CD4-positive, alpha-beta T cell treated with Interleukin-1 beta for 1 hour (primary cell): ENCODE measurements at regions not wholly inside any gene's neighbourhood (a gene's known extent, or its start where the extent isn't known, plus 50 kb on each side); places are given as distances from the start of the nearest gene placed in this dataset.
"Not testable (repeated sequence)": the region's sequence is repeated elsewhere in the genome, so short reads cannot be mapped to it uniquely, and the experiment has no call there.

Experiments
- DNase-seq, 2 donors: peaks; one replicate each; pipeline ENCODE4 v3.0.0-alpha.2; 2020 to 2022

GRCh38 chr14:86430853-86431252 lies 900.9 kb downstream of the FLRT2 start:
- DNase-seq, result no peak

- no peak for DNase-seq
Measured at GRCh38 chr14:86423214-86423613, 893.3 kb downstream of the FLRT2 start.

DNA sequence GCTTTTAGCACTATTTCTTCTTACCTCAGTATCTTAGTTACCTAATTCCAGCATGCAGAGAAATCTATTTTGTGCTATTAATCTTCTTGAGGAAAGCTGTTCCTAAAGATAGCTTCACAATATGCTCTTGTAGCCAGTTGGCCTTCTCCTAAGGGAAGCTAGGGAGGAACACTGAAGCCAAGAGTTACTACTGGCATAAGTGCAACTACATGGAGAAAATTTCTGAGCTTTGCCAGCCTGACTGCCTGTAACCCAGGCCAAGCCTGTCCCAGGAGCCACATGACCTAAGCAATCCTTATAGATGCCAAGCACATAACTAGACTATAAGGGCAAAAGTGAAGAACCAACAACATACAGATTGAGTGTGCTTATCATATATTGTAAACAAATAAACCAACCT lies 890.2 kb downstream of the FLRT2 start:
- DNase-seq, result no peak

DNA sequence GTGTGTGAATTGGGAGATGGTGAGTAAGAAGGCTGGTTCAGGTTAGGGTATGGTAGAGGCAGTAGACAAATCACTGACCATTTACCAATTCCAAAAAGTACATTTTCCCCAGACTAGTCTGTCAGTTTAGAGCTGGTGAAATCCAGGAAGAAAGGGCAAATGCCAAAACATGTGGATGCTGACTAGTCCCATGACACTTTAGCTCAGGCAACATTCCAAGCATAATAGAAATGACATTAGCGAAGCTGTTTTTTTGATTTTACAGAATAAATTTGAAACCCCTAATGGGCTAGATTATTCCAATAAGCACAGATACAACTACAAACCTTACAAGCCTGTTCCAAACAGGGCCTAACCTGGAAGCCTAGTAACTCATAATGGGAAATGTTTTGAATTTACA lies 884.2 kb downstream of the FLRT2 start:
- DNase-seq, result no peak

DNA sequence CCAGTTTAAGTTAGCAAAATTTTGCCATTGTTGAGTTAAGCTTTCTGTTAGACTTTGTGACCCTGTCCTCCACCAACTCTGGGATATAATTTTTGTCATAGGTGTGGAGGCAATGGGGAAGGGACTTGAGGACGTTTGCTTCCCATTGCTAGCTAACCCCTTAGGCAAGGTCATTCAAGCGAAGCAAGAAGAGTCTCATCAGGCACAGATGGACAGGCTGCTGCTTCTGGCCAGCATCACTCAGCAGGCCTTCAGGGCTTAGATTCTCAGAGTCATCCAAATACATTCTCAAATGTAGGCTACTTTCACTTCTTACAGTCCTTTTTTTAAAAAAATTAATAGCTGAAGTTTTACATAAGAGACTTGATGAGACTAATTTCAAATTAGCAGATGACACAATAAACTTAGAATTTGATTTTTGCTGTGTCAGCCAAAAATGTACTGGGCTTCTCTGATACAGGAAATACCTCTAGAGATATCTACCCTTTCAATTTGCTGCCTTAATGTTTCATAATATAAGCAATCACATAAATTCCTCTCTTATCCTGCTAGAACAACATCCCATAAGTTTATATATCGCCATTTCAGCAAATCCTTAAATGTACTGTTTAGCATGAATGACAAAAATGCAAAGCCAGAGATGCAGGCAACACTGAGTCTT lies 875.2 kb downstream of the FLRT2 start:
- no peak for DNase-seq

- no peak for DNase-seq
Measured at GRCh38 chr14:86404425-86404824, 874.5 kb downstream of the FLRT2 start.

- no peak for DNase-seq
Measured at GRCh38 chr14:86402545-86402944, 872.6 kb downstream of the FLRT2 start.

DNA sequence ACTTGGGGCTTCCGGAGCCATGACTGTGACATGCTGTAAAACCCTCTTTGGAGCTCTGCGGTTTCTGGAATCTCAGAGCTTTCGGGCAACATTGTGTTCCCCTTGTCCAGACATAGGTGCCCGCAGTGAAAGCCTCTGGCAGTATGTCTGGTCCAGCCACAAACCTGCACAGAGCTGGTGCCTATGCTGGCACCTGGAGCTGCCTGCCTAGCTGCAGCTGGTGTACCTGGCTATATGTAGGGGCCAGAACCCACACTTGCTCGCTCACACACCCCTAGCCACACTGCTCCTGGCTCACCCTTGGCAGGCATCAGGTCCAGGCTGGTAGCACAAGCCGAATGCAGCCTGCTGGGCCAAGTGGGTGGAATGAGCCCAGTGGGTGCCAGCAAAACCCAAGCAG lies 861.1 kb downstream of the FLRT2 start:
- DNase-seq, result no peak

DNA sequence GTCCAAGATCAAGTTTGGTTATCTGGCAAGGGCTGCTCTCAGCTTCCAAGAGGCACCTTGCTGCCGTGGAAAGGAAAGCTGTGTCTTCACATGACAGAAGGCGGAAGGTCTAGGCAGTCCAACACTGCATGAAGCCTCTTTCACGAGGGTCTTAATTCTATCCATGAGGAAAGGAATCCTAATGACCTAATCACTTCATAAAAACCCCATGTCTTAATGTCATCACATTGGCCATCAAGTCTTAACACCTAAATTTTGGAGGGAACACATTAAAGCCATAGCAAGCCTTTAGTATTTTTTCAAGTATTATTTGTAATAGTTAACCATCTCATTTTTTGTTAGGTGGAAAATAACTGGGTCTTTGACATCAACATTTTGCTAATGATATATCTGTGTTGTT lies 858.3 kb downstream of the FLRT2 start:
- DNase-seq, result no peak

DNA sequence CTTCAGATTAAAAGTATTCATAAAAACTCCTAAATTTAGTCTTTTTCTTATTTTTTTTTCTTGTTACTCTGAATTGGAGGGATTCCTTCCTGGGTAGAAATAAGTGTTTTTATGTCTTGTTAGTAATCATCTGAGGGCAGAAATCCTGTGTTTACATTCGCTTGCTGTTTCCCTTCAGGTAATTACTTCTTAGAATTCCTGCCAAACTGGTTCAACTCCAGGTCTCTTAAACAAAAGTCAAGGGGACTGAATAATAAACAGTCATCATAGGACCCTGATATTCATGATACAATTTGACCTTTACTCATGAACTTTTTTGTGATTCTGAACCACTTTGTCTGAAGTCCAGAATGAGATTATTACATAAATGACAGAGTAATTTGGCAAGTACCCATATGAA lies 843.9 kb downstream of the FLRT2 start:
- DNase-seq, result no peak

DNA sequence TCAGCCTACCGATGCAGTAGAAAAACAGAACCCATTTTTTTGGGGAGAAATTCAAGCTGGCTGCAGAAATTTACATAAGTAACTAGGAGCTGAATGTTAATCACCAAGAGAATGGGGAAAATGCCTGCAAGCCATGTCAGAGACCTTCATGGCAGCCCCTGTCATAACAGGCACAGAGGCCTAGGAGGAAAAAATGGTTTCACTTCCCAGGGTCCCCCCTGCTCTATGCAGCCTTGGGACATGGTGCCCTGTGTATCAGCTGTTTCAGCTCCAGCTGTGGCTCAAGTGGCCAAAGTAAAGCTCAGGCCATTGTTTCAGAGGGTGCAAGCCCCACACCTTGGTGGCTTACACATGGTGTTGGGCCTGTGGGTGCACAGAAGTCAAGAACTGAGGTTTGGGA lies 842.5 kb downstream of the FLRT2 start:
- DNase-seq, result no peak

- DNase-seq, result no peak
Measured at GRCh38 chr14:86364634-86365033, 834.7 kb downstream of the FLRT2 start.

- no peak for DNase-seq
Measured at GRCh38 chr14:86363576-86363975, 833.6 kb downstream of the FLRT2 start.

DNA sequence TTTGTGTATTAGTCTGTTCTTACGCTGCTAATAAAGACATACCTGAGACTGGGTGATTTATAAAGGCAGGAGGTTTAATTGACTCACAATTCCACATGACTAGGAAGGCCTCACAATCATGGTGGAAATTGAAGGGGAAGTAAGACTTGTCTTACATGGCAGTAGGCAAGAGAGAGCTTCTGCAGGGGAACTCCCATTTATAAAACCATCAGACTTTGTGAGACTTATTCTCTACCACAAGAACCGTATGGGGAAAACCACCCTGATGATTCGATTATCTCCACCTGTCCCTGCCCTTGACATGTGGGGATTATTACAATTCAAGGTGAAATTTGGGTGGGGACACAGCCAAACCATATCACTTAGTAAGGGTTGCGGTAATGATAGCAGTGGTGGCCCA lies 833.1 kb downstream of the FLRT2 start:
- DNase-seq, result no peak

GRCh38 chr14:86357876-86358275 lies 827.9 kb downstream of the FLRT2 start:
- no peak for DNase-seq

DNA sequence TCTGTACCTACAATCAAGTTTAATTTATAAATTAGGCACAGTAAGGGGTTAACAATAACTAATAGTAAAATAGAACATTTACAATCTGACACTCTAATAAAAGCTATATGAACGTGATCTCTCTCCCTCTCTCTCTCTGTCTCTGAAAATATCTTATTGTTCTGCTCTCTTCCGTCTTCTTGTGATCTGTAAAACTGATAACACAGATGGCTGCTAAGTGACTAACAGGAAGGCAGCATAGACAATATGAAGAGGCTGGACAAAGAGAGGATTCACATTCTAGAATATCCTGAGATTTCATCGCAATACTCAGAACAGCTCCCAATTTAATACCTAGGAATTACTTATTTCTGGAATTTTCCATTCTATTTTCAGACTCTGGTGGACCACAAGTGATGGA lies 827.2 kb downstream of the FLRT2 start:
- DNase-seq, result no peak

DNA sequence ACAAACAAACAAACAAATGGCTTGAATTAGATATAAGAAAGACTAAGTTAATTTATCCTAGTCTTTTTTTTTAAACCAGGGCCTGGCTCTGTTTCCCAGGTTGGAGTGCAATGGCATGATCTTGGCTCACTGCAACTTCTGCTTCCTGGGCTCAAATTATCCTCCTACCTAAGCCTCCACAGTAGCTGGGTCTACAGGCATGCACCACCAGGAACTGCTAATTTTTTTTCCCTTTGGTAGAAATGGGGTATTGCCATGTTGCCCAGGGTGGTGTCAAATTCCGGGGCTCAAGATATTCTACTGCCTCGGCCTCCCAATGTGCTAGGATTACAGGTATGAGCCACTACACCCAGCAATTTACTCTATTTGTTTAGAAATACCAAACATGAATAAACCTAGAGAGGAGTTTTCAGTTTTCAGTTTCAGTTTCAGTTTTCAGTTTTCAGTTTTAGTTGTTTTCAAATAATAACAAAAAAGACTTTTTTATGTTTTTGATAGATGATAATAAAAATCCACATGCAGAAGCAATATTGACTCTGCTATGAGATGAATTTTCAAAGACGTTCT lies 817.0 kb downstream of the FLRT2 start:
- DNase-seq, result no peak

DNA sequence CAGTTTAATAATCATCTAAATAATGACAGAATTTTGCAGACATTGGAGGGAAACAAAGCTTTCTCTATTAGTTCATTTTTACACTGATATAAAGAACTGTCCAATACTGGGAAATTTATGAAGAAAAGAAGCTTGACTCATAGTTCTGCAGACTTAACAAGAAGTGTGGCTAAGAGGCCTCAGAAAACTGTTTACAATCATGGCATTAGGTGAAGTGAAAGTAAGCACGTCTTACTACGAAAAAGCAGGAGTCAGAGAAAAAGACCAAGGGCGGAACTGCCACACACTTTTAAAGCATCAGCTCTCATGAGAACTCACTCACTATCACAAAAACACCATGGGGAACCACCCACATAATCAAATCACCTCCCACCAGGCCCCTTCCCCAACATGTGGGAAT lies 804.4 kb downstream of the FLRT2 start:
- no peak for DNase-seq

DNA sequence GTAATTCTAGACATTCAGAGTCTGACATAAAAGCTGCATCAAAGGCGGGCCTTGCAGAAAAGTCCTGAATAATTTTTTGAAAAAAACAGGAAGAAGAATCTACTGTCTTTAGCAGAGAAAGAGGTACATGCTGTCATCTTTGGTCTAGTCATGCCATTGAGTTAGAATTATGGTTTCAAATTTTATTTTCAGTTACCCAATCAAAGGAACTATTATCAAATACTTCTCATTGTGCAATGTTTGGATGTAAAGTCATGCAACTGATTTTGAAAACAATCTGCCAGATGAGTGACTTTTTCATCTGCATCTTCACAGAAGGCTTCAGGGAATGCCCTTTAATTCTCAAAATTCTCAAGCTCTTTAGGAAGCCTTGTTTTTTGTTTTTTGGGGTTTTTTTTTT lies 803.5 kb downstream of the FLRT2 start:
- DNase-seq, result no peak

- DNase-seq, result no peak
Measured at GRCh38 chr14:86331341-86331740, 801.4 kb downstream of the FLRT2 start.

GRCh38 chr14:86321151-86321550 lies 791.2 kb downstream of the FLRT2 start:
- no peak for DNase-seq

- not testable (repeated sequence) for DNase-seq
Measured at GRCh38 chr14:86312154-86312665, 782.3 kb downstream of the FLRT2 start.

- no peak for DNase-seq
Measured at GRCh38 chr14:86311151-86311550, 781.2 kb downstream of the FLRT2 start.

- DNase-seq, result no peak
Measured at GRCh38 chr14:86310611-86311010, 780.7 kb downstream of the FLRT2 start.

DNA sequence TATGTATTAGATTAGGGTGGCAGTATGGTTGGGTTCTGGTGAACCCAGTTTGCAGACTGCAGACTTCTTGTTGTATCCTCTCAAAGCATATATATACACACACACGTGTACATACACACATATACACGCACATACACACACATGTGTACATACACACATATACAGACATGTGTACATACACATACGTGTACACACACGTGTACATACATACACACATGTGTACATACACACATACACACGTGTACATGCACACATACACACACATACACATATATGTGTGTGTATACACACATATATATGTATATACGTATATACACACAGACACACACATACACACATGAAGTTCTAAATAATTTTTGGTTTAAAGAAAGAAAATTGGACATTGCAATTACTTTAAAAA lies 780.2 kb downstream of the FLRT2 start:
- DNase-seq, result no peak
